AG04450 (cell line): ENCODE measurements at regions not wholly inside any gene's neighbourhood (a gene's known extent, or its start where the extent isn't known, plus 50 kb on each side); places are given as distances from the start of the nearest gene placed in this dataset.

ENCODE experiments used
- CTCF ChIA-PET: fragments of 300-600, 350-600 bp; formaldehyde crosslinking; extraction: SDS; loops from one replicate; lab custom pipeline; 2022; ENCODE audit warnings: antibody characterized with exemption, inconsistent platforms; lab: Charles Lee
- POLR2A ChIA-PET: fragments of 350-600 bp; formaldehyde crosslinking; extraction: SDS; loops from one replicate; lab custom pipeline; 2021; ENCODE audit warnings: antibody characterized with exemption, inconsistent platforms; lab: Yijun Ruan, JAX
- DNase-seq: peaks from one replicate; pipeline ENCODE4 v3.0.0-alpha.2; 2011; ENCODE audit warnings: low read depth, low spot score
- H3K27ac ChIP-seq: one replicate; pipeline ENCODE4 v1.5.1; 2012; ENCODE audit warnings: low read depth, low read length, control low read depth
- H3K27me3 ChIP-seq: one replicate; pipeline ENCODE4 v1.6.0; 2012; ENCODE audit warnings: low read length; ENCODE audit not compliant: control insufficient read depth, insufficient read depth
- H3K4me3 ChIP-seq: 2 replicates; pipeline ENCODE4 v1.5.1; 2011; ENCODE audit warnings: mild to moderate bottlenecking, low read depth, low read length, control low read depth
- H3K9me3 ChIP-seq: 2 replicates; pipeline ENCODE4 v1.5.1; 2012; ENCODE audit warnings: low read length; ENCODE audit not compliant: control insufficient read depth, insufficient read depth
- CTCF ChIP-seq: IDR thresholded peaks from 2 replicates; pipeline ENCODE4 v1.5.1; 2011; ENCODE audit warnings: low read depth, low read length, control low read depth, inconsistent platforms

DNA sequence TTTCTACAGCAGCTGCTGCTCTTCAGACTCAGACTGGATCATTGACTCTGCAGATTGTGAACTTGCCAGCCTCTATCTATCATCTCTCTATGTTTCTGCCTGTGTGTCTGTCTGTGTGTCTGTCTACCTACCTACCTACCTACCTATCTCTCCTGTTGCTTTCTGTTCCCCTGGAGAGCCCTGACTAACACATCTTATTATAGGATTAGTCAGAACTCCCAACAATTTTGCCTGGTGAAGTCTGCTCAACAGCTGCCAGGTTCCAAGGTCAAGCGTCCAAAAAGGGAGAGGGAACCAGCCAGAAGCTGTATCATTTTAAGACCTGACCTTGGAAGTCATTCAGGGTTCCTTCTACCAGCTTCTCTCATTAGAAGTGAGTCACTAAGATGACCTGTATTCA lies 579.0 kb upstream of the DPP6 start:
- Histone ChIP-seq H3K27me3 (no peaks in the 10 kb centered on the region), H3K4me3 (no peak overlapping the region), H3K27ac (no peak overlapping the region), H3K9me3 (peaks cover 43% of the 10 kb centered on the region)
- POLR2A ChIA-PET, result no interaction called here
- TF ChIP-seq CTCF, result no peak
- CTCF ChIA-PET, result no interaction called here
- no peak for DNase-seq

GRCh38 chr7:153475239-153475638 lies 577.0 kb upstream of the DPP6 start:
- no peak for TF ChIP-seq CTCF
- peaks cover 48% of the 10 kb centered on the region for H3K9me3 ChIP-seq
- no peak for DNase-seq
- ChIA-PET POLR2A (no interaction called here), CTCF (no interaction called here)
- no peak overlapping the region for H3K4me3 ChIP-seq
- H3K27ac ChIP-seq, result no peak overlapping the region
- H3K27me3 ChIP-seq, result no peaks in the 10 kb centered on the region

- POLR2A ChIA-PET, result no interaction called here
- no peak overlapping the region for H3K27ac ChIP-seq
- H3K9me3 ChIP-seq, result peaks cover 39% of the 10 kb centered on the region
- H3K27me3 ChIP-seq, result no peaks in the 10 kb centered on the region
- H3K4me3 ChIP-seq, result no peak overlapping the region
- CTCF ChIA-PET, result no interaction called here
- no peak for TF ChIP-seq CTCF
- DNase-seq, result no peak
These were observed 576.0 kb upstream of the DPP6 start for GRCh38 chr7:153476166-153476565.

- H3K27me3 ChIP-seq, result no peaks in the 10 kb centered on the region
- ChIA-PET POLR2A (no interaction called here), CTCF (no interaction called here)
- peaks cover 12% of the 10 kb centered on the region for H3K9me3 ChIP-seq
- no peak overlapping the region for H3K4me3 ChIP-seq
- TF ChIP-seq CTCF, result no peak
- no peak for DNase-seq
- H3K27ac ChIP-seq, result no peak overlapping the region
These were observed 555.9 kb upstream of the DPP6 start for GRCh38 chr7:153496257-153496656.

DNA sequence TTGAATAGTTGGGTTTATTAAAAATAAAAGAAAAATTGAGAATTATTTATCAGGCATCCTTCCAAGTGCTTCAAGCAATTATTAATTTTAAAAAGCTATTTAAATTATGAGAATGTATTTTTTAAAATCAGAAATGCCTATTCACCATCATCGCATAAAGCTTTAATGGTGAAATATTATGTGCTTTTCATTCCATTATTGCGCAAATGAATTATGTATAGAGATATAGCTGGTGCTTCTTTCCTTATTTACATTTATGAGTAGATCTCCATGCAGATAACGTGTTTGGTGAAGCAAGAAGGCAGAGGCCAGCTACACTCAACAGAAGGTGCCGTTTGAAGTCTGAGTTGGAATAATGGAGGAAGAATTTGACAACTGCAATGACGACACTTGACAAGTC lies 549.1 kb upstream of the DPP6 start:
- ChIA-PET CTCF (no interaction called here), POLR2A (no interaction called here)
- H3K4me3 ChIP-seq, result no peak overlapping the region
- H3K27ac ChIP-seq, result no peak overlapping the region
- no peaks in the 10 kb centered on the region for H3K27me3 ChIP-seq
- TF ChIP-seq CTCF, result no peak
- DNase-seq, result no peak
- H3K9me3 ChIP-seq, result peaks cover 20% of the 10 kb centered on the region
